Adrenal gland (tissue), 9 donors: ENCODE measurements at regions not wholly inside any gene's neighbourhood (a gene's known extent, or its start where the extent isn't known, plus 50 kb on each side); places are given as distances from the start of the nearest gene placed in this dataset.
"Not testable (repeated sequence)": the region's sequence is repeated elsewhere in the genome, so short reads cannot be mapped to it uniquely, and the experiment has no call there.

Source experiments
- DNase-seq, 7 donors: peaks; one replicate each; pipeline ENCODE4 v3.0.0-alpha.2; 2019 to 2020
- H3K27ac ChIP-seq, 5 donors: fragments of 200-600 bp; sonication (generic) in 4 of 5; 1 replicate in 3 of 5; 2 replicates in 2 of 5; pipeline versions ENCODE4 v1.5.1 to v1.8.0; 2016 to 2020; ENCODE audit warnings: mild to moderate bottlenecking in 1 of 5
- H3K27me3 ChIP-seq: fragments of 200-600 bp; 2 replicates; pipeline ENCODE4 v1.8.0; 2021
- H3K36me3 ChIP-seq, 2 donors: fragments of 200-600 bp; replicated peaks in 1 of 2; 1 replicate in 1 of 2; 2 replicates in 1 of 2; pipeline versions ENCODE4 v1.5.1 to v1.8.0; 2018 to 2022
- H3K4me1 ChIP-seq, 2 donors: fragments of 200-600 bp; replicated peaks in 1 of 2; 1 replicate in 1 of 2; 2 replicates in 1 of 2; pipeline versions ENCODE4 v1.5.1 to v1.8.0; 2018 to 2021
- H3K4me3 ChIP-seq, 4 donors: fragments of 200-600 bp; sonication (generic) in 3 of 4; one replicate each; pipeline ENCODE4 v1.5.1; 2016 to 2018
- H3K9me3 ChIP-seq, 3 donors: fragments of 200-600 bp; sonication (generic) in 1 of 3; replicated peaks in 1 of 3; 1 replicate in 2 of 3; 2 replicates in 1 of 3; pipeline versions ENCODE4 v1.5.1 to v1.8.0; 2016 to 2021
- CTCF ChIP-seq, 6 experiments: fragments of 450-650 bp in 4 of 6; fragments of 200-600 bp in 2 of 6; sonication (generic) in 1 of 6; IDR thresholded peaks; 1 replicate in 5 of 6; 2 replicates in 1 of 6; pipeline versions ENCODE4 v1.5.1 to v1.8.0; 2016 to 2021; ENCODE audit warnings: antibody characterized with exemption in 6 of 6, mild to moderate bottlenecking in 2 of 6, moderate library complexity in 1 of 6
- POLR2A ChIP-seq, 2 donors: fragments of 450-650 bp; IDR thresholded peaks; one replicate each; pipeline ENCODE4 v1.6.1; 2017; ENCODE audit warnings: antibody characterized with exemption in 2 of 2, mild to moderate bottlenecking in 2 of 2, moderate library complexity in 1 of 2
- WGBS, 4 donors: extraction: QIAGEN DNeasy Blood & Tissue Kit in 2 of 4; methylation state at CpG; one replicate each; pipeline versions ENCODE4 v1.1.5 to v1.1.7; 2013 to 2017; 5-methylcytosine and 5-hydroxymethylcytosine counted together
- intact Hi-C, 2 donors: fragments of 100-400 bp; cut with DNase I; formaldehyde crosslinking; loops; one replicate each; pipeline versions ENCODE4 v1.14.1 to v1.15.0; 2022 to 2023
- donor health status: healthy with polysubstance abuse.
- donor health status: Bipolar disorder and iron deficiency.
- donor health status: DM: yes; HTN: yes; CAD: no.
- donor health status: DM: no; HTN: no; CAD: no.
- donor health status: DM: no; HTN: no; CAD: no.

GRCh38 chr11:98296091-98296880 lies 724.5 kb upstream of the CNTN5 start:
- Histone ChIP-seq H3K27ac (no peak overlapping the region), H3K4me1 (no peaks in the 10 kb centered on the region), H3K4me3 (no peak overlapping the region), H3K9me3 (no peaks in the 10 kb centered on the region), H3K36me3 (no peaks in the 10 kb centered on the region), H3K27me3 (no peaks in the 10 kb centered on the region)
- DNase-seq, result no peak
- intact Hi-C loops, result no loop called here
- WGBS, 4 donors, result 69 to 73% (median 71%) methylated on average over 4 of the region's 4 CpGs
- no peak for TF ChIP-seq CTCF (IDR thresholded peaks at IDR 0.05)
- no peak for TF ChIP-seq POLR2A (IDR thresholded peaks at IDR 0.05)

- H3K27ac ChIP-seq, result no peak overlapping the region
- TF ChIP-seq POLR2A (IDR thresholded peaks at IDR 0.05), result no peak
- H3K27me3 ChIP-seq, result no peaks in the 10 kb centered on the region
- intact Hi-C loops, result no loop called here
- DNase-seq, result no peak
- H3K9me3 ChIP-seq, result no peaks in the 10 kb centered on the region
- no peaks in the 10 kb centered on the region for H3K36me3 ChIP-seq
- H3K4me3 ChIP-seq, result no peak overlapping the region
- no peaks in the 10 kb centered on the region for H3K4me1 ChIP-seq
- 63 to 78% (median 77%) methylated on average over 3 of the region's 3 CpGs for WGBS, 4 donors
Measured at GRCh38 chr11:98300719-98301118, 720.0 kb upstream of the CNTN5 start.

GRCh38 chr11:98307827-98308491 lies 712.8 kb upstream of the CNTN5 start:
- H3K4me1 ChIP-seq, result no peaks in the 10 kb centered on the region
- intact Hi-C loops, result no loop called here
- DNase-seq, result no peak
- H3K4me3 ChIP-seq, result no peak overlapping the region
- TF ChIP-seq POLR2A (IDR thresholded peaks at IDR 0.05) (no peak), CTCF (IDR thresholded peaks at IDR 0.05) (no peak)
- no peaks in the 10 kb centered on the region for H3K36me3 ChIP-seq
- H3K9me3 ChIP-seq, result no peaks in the 10 kb centered on the region
- H3K27ac ChIP-seq, result no peak overlapping the region
- WGBS, 4 donors, result 81 to 89% (median 88%) methylated on average over 1 of the region's 1 CpG
- H3K27me3 ChIP-seq, result no peaks in the 10 kb centered on the region

DNA sequence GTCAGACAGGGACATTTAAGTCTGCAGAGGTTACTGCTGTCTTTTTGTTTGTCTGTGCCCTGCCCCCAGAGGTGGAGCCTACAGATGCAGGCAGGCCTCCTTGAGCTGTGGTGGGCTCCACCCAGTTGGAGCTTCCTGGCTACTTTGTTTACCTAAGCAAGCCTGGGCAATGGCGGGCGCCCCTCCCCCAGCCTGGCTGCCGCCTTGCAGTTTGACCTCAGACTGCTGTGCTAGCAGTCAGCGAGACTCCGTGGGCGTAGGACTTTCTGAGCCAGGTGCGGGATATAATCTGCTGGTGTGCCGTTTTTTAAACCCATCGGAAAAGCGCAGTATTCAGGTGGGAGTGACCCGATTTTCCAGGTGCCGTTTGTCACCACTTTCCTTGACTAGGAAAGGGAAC lies 690.4 kb upstream of the CNTN5 start:
- H3K27me3 ChIP-seq, H3K4me1 ChIP-seq, H3K9me3 ChIP-seq, H3K27ac ChIP-seq, intact Hi-C loops, DNase-seq, H3K4me3 ChIP-seq, H3K36me3 ChIP-seq: not testable (repeated sequence)
- WGBS, 4 donors, result 89 to 92% (median 90%) methylated on average over 8 to 12 of the region's 12 CpGs; no CpG with 5 or more reads in 1 of the 4 donors

DNA sequence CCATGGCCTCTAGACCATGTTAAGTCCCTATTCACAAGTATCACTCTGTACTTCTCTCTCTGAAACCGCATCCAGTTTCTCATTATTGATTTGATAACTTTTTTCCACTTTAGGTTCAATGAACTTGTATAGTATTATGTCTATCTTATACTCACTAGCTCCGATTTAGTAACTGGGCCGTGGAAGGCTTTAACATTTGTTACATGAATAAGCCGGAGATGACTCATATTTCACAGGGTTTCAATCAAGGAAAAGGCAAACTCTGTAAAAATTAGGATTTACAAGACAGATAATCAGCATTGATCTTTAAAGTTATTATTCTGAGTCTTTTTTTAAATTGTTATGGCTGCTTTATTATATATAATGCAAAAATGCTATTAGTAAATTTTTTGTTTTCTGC lies 662.2 kb upstream of the CNTN5 start:
- intact Hi-C loops, result no loop called here
- no peaks in the 10 kb centered on the region for H3K9me3 ChIP-seq
- DNase-seq, result no peak
- H3K4me3 ChIP-seq, result no peak overlapping the region
- no peak for TF ChIP-seq POLR2A (IDR thresholded peaks at IDR 0.05)
- TF ChIP-seq CTCF (IDR thresholded peaks at IDR 0.05), result no peak
- no peaks in the 10 kb centered on the region for H3K4me1 ChIP-seq
- 72 to 85% (median 78%) methylated on average over 4 of the region's 4 CpGs for WGBS, 4 donors
- no peaks in the 10 kb centered on the region for H3K27me3 ChIP-seq
- no peak overlapping the region for H3K27ac ChIP-seq
- H3K36me3 ChIP-seq, result no peaks in the 10 kb centered on the region
